NCI-H1048 (cell line): ENCODE measurements at regions not wholly inside any gene's neighbourhood (a gene's known extent, or its start where the extent isn't known, plus 50 kb on each side); places are given as distances from the start of the nearest gene placed in this dataset.

Experiments
- DNase-seq: peaks from one replicate; lab custom pipeline; 2025; lab: John Stamatoyannopoulos, UW

DNA sequence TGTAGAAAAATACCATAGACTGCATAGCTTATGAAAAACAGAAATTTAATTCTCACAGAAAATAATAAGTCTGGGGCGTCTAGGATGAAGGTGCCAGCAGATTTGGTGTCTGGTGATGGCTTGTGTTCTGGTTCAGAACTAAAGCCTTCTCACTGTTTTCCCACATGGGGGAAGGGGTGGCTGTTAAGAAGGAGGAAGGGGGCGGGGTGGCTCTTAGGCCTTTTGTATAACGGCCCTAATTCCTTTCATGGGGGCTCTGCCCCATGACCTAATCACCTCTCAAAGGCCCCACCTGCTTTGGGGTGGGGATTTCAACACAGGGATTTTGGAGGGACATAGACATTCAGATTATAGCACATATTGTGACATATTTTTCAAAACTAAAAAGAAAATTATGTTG is 173.2 kb upstream of the TECRL start:
- DNase-seq: no peak

DNA sequence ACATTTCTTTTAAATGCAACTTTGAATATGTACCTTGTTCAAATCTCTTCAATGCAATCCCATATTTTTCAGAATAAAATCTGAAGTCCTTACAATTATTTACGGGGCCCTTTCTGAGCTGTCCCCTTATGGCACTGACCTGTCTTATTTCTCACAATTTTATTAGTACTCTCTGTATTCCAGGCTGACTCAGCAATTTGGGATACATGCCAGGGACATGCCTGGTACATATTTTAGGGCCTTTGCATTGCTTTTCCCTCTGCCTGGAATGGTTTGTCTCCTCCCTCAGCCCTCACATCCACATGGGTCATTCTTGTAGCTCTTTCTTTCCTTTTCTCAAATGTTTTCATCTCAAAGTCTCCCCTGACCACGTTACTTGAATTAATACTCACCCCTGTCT is 172.2 kb upstream of the TECRL start:
- DNase-seq: no peak

DNA sequence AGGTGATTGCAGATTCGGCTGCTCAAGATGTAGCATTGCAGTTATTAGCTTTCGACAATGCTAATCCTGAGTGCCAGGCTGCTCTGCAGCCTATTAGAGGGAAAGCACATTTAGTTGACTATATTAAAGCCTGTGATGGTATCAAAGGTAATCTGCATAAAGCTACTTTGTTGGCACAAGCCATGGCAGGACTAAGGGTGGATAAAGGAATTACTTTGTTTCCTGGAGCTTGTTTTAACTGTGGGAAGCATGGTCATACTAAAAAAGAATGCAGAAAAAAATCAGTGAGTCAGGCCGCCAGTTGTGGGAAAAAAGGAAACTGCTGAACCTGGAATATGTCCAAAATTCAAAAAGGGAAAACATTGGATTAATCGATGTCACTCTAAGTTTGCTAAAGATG is 154.9 kb upstream of the TECRL start:
- no peak for DNase-seq

DNA sequence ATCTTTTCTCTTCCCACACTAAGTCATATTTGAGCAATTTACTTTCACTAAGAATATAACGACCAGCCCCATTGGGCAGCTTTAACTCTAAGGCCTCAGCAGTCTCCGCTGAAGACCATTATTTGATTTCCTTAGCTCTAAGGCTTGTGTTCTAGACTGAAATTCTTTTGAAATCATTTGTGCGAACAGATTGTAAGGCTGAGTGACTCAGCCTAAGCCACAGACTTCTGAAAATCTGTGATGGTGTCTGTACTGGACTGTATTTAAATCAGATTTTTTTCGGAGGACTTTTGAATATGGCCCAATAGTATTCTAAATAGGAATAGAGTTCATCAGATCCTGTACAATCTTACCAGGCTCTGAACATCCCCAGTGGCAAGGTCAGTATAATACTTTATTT is 150.3 kb upstream of the TECRL start:
- DNase-seq: no peak

DNA sequence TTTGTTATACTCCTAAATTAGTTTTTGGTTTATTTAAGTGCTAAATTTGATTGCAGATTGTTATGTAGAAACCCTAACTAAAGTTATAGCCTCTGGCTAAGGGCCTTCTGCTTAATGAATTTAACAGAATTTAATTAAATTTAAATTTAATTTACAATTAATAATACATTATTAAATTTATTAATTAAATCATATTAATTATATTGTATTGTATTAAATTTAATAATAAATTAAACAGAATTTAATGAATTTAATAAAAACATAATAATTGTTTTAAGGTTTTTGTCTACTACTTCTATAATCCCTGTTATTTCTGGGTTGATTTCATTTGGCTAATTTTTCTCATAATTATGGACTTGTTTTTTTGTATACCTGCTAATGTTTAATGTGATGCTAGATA is 141.9 kb upstream of the TECRL start:
- no peak for DNase-seq

DNA sequence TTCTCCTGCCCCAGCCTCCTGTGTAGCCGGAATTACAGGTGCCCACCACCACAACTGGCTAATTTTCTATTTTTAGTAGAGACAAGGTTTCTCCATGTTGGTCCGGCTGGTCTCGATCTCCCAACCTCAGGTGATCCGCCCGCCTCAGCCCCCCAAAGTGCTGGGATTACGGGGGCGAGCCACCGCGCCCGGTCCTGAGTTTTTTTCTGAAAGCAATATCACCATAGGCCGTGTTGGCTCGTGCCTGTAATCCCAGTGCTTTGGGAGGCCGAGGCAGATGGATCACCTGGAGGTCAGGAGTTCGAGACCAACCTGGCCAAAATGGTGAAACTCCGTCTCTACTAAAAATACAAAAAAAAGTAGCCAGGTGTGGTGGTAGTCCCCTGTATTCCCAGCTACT is 136.3 kb upstream of the TECRL start:
- DNase-seq: no peak

DNA sequence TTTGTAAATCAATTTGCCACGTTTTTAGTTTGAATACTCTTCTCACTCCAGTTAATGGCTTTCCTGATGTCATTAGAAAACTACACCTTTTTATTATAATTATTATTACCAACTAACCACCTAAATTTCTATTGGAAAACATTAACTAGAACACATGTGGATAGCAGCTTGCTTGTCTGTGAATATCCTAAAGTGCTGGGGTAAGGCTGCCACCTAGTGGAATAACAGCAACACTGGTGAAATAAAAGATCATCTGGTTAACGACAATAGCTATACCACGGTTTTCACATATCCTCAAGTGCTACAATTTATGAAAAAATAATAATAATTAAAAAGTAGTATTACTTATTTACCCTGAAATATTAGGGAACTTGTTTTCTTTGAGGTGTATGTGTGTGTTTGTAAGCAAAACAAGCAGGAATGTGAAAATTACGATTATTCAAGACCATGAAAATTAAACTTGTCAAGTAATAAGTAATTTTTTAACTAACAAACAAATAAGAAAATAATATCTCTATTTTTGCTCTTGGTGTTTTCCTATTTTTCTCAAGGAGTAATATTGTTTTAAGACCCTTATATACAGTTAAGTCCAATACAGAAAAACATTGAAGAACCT is 130.1 kb upstream of the TECRL start:
- peak; percentile 28 for DNase-seq

DNA sequence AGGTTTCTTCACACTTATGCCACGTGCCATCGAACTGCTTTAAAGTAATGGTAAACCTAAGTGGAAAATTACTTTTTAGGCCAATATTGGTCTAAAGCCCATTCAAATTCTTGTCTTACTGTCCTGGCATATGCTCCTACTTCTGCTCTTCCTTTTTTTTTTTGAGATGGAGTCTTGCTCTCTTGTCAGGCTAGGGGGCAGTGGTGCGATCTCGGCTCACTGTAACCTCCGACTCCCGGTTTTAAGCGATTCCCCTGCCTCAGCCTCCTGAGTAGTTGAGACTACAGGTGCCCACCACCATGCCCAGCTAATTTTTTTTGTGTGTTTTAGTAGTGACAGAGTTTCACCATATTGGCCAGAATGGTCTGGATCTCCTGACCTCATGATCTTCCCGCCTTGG is 129.0 kb upstream of the TECRL start:
- no peak for DNase-seq

DNA sequence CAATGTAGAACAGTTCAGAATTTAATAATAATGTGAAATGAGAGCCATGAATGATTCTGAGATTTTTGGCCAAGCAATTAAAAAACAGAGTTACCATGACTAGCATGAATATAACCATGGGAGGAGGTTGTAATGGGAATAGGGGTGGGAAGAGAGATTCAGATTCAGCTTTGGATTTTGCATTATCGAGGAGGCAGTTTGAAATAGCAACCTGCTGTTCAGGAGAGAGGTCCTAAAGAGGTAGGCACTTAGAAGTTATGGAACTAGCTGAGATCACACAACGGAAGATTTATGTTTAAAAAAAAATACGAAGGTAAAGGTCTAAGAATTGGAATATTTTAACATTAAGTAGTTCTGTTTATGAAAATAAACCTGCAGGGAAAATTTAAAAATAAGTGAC is 124.4 kb upstream of the TECRL start:
- no peak for DNase-seq

DNA sequence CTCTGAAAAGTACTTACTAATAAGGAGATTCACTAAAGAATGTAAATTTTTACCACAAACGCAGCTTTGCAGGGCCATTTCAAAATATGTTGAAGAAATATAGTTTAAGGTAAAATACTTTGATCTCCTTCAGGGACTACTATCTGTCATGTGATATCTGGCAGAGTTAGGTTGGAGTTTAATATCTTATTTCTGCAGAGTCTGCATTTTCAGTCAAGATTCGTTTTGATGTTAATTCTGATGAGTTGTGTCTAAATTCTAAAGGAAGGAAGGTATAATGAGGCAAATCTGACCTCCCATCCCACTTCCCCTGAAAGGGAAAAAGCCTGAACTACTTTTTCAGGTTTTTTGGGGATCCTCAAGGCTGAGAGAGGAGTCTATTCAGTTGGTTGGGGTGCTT is 123.9 kb upstream of the TECRL start:
- no peak for DNase-seq

DNA sequence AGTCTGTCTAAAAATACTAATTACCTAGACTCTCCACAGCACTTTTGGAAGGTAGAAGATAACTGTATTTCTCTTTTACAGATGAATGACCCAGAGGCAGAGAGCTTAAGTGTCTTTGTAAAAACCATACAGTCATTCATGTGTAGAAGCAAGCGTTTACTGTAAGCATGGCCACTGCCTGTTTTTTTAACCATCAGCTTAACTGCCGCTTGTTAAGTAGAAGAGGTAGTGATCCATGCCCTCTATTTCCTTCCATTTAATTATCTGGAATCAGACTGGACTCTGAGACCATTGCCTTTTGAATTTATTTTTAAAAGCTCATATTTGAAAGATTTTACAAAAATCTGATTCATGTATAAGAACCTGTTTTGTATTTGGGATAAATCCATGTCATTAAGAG is 111.2 kb upstream of the TECRL start:
- DNase-seq: no peak

DNA sequence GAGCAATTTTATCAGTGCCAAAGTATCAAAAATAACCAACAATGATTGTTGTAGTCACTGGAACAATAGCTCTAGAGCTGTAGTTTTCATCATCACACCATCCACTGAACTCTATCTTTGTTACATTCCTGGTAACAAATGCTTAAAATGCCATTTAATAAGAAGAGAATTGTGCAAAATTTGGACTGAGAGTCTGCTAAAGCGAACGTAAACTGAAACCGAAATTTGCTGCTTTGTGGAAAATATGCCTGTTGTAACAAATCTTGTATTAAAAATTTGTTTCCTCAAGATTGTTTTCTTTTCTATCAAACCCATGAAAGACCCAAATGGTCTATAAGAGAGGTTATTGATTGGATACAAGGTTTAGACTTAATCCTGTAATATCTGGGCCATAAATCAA is 109.3 kb upstream of the TECRL start:
- no peak for DNase-seq

DNA sequence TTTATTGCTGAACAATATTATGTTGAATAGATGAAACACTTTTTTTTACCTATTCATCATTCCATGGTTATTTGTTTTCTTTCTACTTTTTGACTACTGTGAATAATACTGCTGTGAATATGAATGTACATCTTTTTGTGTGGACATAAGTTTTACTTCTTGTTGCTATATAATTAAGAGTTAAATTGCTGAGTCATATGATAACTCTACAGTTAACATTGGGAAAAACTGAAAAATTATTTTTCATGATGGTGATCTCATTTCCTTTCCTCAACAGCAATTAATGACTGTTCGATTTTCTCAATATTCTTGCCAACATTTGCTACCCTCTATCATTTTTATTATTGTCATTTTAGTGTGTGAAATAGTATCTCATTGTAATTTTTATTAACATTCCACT is 106.9 kb upstream of the TECRL start:
- no peak for DNase-seq

DNA sequence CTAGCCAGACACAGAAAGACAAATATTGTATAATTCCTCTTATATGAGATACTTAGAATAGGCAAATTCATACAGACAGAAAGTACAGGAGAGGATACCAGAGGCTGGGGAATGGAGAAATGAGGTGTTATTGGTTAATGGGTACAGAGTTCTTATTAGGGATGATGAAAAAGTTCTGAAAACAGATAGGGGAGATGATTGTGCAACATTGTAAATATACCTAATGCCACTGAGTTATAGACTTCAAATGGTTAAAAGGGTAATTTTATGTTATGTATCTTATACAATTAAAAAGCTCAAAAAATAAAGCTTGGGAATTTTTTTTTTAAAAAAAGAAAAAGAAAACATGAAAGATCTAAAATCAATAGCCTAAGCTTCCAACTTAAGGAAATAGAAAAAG is 98.8 kb upstream of the TECRL start:
- DNase-seq: no peak

DNA sequence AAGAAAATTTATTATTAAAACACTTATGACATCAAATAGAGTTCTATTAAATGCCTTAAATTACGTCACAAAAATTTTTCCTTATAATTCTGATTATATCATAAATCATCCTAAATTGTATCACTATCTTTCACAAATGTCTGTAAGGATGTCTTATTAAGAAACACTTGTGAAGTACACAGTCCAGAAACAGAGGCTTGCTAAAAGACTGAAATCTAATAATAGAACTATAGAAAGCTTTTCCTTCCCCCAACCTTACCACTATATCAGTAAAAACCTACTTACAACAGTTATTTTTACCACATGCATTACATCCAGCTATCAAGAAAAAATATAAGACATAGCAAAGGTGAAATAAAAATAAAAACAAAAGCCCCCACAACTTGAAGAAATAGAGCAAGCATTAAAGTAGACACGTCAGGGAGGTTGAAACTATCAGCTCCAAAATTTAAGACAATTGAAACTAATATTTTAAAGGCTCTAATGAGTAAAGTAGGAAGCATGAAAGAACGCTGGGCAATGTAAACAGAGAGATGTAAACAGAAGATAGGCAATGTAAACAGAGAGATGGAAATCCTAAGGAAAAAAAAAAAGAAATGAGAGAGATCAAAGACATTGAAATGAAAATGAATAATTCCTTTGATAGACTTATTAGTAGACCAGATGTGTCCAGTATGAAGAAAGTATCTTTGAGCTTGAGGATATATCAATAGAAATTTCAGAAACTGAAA is 94.9 kb upstream of the TECRL start:
- DNase-seq: no peak

DNA sequence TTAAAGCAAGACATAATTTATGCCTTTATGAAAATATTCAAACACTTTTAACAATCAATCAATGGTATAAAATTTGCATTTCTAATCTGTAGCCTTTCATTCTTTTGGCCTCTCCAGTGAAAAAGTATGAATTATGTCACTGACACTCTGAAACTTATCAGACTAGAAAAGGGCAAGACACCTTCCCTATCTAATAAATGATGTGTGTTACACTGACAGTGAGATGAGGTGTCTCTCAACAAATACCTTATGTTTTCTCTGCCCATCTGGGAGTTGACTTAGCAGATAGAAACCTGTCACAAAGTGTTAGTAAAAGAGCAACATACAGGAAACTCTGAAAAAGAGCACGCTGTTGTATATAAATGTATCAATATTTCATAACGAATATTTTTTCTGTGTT is 94.2 kb upstream of the TECRL start:
- no peak for DNase-seq

DNA sequence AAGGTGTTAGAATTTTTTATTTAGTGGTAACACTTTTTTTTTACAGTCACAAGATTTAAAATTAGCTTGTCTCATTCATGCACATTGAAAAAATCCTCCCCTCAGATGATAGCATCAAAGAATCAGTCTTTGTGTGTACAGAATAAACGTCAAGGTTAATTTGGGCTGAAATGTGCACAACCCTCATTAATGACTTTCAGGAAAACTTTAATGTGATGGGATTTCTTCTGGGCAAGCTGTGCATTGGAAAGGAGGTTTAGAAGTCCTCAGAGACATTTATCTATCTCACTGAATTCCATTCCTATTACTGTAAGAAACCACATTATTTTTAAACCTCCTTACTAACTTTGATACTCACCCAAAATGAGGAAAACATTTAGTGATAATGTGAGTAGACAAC is 88.2 kb upstream of the TECRL start:
- no peak for DNase-seq

DNA sequence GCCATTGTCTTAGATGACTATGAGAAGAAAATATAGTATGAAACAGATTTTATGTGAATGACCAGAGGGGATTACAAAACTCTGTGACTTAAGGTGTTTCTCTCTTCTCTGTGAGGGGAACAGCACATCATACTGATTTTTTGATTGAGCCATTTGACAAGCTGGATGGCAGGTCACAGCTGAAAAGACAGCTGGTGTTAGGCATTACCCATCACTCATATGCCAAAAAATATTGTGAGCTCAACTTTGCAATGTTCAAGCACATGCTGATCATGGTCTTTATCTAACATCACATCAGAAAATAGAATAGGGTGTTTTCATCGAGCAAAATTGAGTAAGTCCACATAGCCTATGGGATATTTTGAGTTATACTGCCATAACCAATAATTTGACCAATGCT is 86.7 kb upstream of the TECRL start:
- no peak for DNase-seq

DNA sequence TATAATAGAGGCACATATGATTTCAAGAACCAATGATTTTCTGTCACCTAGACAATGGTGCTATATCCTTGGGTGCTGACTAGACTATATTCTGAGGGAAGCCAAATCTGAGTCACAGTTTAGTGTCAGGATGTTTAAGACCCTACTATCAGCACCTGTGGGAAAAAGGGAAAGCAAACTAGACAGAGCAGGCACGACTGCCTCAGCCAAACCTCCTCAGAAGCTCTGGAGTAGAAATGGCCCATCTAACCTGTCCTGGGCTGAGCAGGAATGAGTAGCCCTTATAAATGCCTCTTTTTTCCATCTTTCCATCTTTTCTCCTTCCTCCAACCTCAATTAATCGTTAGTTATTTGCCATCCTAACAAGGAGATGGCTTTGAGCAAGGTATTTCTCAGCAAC is 80.4 kb upstream of the TECRL start:
- DNase-seq: no peak

DNA sequence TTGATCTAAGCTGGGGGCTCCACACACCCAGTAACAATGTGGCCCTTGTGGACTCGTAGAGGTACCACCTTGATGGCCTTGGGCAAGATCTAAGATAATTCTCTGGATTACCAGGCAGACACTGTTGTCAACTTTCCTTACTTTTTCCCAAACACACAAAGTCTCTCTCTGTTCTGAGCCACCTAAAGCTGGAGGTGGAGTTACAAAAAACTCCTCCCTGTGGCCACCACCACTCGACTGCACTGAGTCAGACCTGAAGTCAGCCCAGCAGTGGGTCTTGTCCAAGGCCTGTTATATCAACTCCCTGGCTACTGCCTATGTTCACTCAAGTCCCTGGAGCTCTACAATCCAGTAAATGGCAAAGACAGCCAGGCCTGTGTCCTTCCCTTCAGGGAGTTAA is 70.1 kb upstream of the TECRL start:
- DNase-seq: no peak

DNA sequence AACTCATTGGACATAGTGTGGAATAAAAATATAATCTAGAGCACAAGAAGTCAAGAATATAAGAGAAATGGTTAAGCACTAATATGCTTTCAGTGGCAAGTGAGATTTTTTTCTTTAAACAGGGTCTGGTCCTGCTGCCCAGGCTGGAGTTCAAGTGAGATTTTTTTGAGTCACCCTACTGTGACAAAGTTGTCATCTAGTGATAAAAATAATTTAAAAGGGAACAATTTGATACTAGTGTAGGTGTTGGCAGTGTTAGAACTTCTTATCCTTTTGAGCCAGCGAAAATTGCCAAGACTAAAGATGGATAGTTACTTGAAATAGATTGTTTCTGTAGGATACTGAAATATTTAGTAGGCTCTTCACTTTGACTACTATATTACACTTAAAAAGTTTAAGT is 67.9 kb upstream of the TECRL start:
- DNase-seq: no peak

DNA sequence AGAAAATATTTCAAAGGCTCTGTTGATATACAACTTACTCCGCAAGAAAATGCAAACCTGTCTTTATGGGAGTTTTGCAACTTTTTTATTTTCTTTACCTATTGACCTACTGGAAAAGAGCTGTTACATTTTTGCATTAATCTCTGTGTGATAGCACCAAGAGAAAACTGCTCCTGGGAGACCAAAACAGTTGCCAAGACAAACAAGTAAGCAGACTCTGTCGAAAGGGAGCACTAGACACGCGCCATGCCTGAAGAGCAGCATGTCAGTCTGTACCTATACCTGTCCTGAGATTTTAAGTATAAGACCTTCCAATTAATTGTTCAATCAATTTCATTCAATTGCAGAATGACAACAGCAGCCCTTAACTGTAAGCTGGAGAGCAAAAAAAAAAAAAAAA is 56.0 kb upstream of the TECRL start:
- DNase-seq: no peak

DNA sequence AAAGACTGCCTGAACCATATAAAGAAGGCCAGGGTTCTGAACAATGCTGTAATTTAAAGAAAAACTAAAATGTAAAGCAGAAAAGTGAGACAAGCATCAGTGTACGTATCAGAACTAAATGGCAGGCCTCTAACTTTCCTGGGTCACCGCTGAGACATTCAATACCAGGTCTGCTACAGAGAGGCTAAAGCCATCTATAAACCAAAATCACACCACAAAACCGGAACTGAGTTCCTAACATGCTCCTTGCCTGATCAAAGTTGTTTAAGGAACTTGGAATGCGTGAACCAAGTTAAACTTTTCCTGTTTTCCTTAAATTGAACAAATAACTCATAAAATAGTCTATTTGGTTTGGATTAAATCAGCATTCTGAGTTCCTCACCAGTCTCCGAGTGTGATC is 55.3 kb upstream of the TECRL start:
- DNase-seq: no peak
